Uterus (tissue), 2 donors: ENCODE measurements at regions not wholly inside any gene's neighbourhood (a gene's known extent, or its start where the extent isn't known, plus 50 kb on each side); places are given as distances from the start of the nearest gene placed in this dataset.

Experiments used
- CTCF ChIP-seq, 4 experiments: fragments of 200-600 bp in 2 of 4; fragments of 450-650 bp in 2 of 4; sonication (generic) in 2 of 4; IDR thresholded peaks; one replicate each; pipeline ENCODE4 v1.5.1; 2016 to 2019; ENCODE audit warnings: antibody characterized with exemption in 4 of 4, mild to moderate bottlenecking in 2 of 4, moderate library complexity in 1 of 4
- POLR2A ChIP-seq, 2 donors: fragments of 450-650 bp; IDR thresholded peaks; one replicate each; pipeline ENCODE4 v1.6.1; 2016; ENCODE audit warnings: antibody characterized with exemption in 2 of 2, mild to moderate bottlenecking in 1 of 2, moderate library complexity in 1 of 2

- TF ChIP-seq CTCF (IDR thresholded peaks at IDR 0.05) = no peak
- TF ChIP-seq POLR2A (IDR thresholded peaks at IDR 0.05) = no peak
Measured at GRCh38 chr7:155360495-155361345, 63.0 kb downstream of the INSIG1 start.
